GM03348 (cell line): ENCODE measurements at regions not wholly inside any gene's neighbourhood (a gene's known extent, or its start where the extent isn't known, plus 50 kb on each side); places are given as distances from the start of the nearest gene placed in this dataset.

Experiments
- DNase-seq: peaks from one replicate; pipeline ENCODE4 v3.0.0; 2012; ENCODE audit warnings: low spot score

DNA sequence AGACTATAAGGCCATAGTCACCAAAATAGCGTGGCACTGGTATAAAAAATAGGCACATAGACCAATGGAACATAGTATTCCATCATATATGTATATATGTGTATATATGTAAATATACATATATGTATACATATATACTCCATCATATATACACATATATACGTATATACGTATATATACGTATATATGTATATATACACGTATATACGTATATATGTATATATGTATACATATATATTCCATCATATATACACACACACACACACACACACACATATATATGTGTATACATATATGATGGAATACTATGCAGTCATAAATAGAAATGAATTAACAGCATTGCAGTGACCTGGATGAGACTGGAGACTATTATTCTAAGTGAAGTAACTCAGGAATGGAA lies 204.6 kb downstream of the LTN1 start:
- DNase-seq = no peak

DNA sequence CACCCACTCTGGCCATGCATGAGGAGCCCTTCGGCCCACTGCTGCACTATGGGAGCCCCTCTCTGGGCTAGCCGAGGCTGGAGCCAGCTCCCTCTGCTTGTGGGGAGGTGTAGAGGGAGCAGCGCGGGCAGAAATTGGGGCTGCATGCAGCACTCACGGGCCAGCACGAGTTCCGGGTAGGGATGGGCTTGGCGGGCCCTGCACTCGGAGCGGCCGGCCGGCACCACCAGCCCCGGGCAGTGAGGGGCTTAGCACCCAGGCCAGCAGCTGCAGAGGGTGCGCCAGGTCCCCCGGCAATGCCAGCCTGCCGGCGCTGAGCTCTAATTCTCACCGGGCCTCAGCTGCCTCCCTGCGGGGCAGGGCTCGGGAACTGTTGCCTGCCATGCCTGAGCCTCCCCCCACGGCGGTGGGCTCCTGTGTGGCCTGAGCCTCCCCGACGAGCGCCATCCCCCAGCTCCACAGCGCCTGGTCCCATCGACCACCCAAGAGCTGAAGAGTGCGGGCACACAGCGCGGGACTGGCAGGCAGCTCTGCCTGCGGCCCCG lies 209.0 kb downstream of the LTN1 start:
- DNase-seq = no peak

DNA sequence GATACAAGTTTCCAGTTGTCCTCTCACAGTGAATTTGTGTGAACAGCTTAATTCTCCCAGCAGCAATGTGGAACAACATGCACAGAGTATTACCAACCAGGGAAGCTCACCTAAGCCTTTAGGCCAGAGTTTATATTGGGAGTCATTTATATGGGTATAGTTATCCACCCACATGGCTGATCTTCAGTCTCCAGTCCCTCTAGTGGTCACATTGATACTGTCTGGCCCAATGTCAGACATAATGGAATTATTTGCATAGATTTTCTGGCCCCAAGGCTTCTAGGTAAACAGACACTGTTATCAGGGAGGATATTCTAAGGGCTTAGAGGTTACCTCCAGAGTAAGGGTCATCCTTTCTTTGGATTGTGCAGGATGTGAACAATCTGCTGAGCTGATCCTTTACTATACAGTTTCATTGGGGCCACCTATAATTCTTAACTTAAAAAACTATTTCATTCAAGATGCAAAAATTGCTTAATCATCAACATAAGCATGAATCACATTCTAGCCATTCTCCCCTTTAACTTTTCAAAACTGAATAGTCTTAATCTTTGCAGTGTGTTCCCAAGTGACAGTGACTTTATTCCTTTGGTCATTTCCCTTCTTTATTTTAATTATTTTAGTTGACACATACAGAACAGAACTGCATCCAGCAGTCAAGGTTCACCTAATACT lies 210.9 kb downstream of the LTN1 start:
- peak; percentile 23 for DNase-seq

DNA sequence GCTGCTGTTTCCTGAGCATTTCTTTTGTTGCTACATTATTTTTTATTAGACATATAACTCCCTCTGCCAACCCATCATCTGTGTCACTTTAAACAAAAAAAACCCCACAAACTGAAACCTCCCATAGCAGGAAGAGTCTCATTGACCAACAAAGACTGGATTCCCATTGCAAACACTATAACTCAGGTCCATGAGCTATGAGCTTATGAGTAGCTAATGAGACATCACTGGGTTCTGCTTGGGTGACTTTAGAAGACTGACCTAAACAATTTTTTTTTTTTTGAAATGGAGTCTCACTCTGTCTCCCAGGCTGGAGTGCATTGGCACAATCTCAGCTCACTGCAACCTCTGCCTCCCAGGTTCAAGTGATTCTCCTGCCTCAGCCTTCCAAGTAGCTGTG lies 212.8 kb downstream of the LTN1 start:
- DNase-seq = no peak

DNA sequence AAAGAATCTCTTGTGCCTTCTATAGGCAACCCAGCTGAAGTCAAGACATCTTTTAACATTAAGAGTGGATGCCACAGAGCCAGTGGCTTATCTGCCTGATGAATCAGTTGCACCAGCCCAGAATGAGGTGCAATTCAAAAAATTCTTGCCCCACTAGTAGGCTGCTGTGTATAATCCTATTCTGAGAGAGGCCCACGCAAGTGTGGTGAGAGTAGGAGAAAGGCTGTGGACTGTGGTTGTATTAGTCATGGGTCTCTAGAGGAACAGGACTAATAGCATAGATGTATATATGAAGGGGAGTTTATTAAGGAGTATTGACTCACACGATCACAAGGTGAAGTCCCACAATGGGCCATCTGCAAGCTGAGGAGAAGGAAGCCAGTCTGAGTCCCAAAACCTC lies 216.4 kb downstream of the LTN1 start:
- peak; percentile 43 for DNase-seq

DNA sequence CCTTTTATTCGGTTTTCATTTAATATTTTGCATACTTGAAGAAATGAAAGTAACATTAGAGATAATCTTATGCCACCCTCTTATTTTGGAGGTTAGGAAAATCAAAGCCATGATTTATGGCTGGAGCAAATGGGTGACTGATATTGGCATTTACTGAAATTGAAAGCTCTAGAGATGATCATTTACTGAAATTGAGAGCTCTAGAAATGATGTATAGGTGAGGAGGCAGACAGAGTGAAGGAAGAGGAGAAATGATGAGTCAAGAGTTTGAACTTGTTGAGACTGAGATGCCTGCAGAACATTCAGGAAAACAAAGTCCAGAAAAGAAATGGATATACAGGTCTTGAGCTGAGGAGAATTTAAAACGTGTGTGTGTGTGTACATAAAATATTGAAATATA lies 217.6 kb downstream of the LTN1 start:
- DNase-seq = no peak

DNA sequence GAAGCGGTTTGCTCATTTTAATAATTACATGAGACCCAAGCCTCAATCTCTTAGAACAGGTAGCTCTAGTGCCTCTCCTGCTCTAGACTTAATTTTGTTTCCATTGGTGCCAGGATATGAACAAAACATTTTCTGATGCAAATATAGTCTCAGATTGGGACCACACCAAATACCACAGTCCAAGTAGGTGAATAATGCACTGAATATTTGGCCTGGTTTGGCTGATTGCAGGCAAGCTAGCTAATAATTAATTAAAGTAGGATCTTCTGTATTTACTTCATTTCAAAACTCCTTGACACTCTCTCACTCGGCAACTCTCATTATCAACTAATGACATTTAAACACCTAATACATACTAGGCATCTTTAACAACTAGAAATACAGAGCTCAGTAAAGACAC lies 219.6 kb downstream of the LTN1 start:
- DNase-seq = no peak

DNA sequence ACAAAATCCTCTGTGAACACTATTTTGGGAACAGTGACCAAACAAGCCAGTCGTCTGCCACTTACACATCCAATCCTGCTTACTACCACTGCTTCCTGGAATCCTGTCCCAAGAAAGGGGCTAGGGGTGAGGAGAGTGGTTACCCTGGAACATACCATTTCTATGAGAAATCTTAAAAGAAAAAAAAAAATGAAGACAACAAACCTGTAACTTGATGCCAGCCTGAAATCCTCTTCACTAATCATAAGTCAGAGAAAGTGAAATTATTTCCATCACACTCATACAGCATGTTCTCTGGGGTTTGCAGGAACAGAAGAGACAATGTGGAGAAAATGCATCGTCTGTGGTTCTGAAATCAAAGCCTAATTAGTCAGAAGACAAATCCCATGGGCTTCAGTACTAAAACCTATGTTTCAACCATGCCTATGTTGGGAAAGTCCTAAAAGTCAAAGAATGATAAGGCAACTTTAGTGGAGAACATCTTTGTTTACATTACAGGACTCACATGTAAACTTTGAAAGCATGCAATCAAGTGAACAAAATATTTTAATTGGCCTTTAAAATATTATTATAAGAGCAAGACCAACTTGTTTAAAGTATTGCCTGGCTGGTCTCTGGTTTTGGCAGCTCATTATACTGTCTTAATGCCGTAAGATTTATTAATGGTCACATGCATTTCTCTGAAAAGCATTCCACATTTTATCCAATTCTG lies 220.7 kb downstream of the LTN1 start:
- DNase-seq = peak; percentile 54

DNA sequence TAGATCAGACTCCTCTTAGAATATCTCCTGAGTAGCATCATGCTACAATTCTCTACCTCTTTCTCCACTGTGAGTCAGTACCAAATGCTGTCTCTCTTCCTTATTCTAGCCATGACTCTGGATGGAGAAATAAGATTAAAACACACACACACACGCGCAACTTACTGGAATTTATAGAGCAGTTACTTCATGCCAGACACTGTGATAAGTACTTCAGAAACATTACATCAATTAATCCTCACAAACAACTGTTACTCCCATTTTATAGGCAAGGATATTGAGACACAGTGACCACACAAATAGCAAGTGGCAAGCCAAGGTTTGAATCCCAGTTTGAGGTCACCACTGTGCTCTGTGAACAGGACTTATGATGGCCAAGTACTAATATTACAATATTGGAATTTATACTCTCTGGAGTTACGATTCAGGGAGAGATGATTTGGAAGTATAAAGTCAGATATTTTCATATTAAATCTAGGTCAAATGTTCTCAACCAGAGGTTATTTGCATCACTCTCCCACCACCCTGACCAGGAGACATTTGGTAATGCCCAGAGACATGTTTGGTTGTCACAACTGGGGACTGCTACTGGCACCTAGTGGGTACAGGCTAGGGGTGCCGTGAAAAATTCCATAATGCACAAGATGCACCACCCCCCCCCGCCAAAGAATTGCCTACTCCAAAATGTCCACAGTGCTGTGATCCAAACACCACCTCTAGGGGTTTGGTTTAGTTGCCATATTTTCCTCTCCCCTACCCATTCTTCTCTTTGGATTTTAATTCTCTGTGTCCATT lies 221.6 kb downstream of the LTN1 start:
- DNase-seq = no peak

DNA sequence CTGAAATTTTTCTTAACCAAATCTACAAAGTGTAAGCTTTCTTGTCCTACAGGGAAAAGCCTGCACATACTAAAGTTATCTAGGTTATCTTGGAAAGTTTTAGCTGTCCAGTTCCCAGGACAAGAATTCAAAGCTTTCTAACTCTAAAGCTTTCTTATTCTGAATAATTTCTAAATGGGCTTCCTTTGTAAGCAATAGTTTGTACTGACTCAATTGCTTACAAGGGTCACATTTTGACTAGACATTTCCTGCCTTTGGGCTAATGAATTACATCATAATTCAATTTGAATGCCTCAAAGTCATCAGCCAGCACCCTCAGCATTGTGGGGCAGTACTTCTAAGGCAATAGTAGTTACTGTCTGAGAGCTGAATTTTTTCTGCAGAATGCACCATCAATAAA lies 223.0 kb downstream of the LTN1 start:
- no peak for DNase-seq

DNA sequence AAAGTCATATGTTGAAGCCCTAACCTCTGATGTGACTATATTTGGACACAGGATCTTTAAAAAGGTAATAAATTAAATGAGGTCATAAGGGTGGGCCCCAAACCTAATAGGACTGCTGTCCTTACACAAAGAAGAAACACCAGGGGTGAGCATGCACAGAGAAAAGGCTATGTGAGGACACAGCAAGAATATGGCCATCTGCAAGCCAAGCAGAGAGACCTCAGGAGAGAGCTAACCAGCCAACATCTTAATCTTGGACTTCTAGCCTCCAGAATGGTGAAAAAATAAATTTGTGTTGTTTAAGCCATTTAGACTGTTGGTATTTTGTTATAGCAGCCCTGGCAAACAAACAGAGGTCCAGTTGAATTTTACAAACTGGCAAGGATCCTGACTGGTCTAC lies 223.9 kb downstream of the LTN1 start:
- no peak for DNase-seq

DNA sequence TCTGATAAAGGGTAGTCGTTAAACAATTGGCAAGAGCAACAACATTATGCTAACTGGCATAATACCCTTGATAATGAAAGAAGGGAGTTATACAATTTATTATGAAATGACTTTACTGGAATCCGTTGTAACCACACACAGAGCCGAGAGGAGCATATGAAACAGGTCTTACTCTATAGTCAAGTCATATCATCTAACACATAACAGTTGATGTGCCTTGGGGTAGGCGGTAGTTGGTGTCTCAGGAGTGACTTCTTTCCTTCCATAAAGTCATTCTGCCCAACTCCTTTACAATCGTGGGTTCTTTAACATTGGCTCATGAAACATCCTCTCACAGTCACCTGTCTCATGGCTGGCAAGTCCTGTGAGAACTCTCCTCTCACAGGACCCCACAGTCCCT lies 225.2 kb downstream of the LTN1 start:
- DNase-seq = no peak

DNA sequence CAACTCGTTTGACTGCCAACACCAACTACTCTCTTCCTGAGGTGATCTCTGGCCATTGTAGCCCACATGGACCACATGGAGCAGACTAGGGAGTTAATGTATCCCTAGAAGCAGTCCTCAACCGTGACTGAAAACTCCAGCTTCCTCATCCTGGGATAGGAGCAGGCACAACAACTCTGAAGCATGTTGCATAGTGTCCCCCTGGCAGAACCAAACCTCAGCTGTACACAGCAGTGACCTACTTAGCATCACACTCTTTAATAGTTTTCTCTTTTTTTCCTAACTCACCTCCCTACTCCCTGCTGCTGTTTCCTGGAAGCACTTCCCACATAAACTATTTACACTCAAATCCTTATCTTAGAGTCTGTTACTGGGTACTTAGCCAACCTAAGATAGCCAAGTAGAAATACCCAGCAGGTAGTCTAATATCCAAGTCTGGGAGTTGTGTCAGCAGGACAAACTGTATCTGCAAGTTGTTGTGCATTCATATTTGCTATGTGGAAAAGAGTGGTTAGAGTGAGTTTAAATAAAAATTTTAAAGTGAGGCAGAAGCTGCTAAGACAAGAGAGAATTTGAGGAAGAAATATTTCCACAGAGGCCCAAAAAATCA lies 228.8 kb downstream of the LTN1 start:
- no peak for DNase-seq

DNA sequence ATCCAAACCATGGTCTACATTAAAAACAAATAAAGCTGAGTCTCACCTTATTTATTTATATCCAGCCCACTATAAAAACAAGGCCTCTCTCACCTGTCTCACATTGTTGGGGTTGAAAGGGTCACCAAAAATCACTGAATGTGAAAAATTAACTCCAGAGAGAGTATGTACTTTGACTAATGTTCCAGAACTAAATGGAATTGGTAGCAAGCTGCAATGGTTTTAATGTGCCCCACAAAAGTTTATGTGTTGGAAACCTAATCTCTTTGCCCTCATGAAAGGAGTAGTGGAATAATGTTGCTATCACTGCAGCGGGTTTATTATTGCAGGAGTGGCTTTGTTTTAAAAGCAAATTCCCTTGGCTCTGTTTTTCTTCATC lies 230.3 kb downstream of the LTN1 start:
- DNase-seq = no peak

DNA sequence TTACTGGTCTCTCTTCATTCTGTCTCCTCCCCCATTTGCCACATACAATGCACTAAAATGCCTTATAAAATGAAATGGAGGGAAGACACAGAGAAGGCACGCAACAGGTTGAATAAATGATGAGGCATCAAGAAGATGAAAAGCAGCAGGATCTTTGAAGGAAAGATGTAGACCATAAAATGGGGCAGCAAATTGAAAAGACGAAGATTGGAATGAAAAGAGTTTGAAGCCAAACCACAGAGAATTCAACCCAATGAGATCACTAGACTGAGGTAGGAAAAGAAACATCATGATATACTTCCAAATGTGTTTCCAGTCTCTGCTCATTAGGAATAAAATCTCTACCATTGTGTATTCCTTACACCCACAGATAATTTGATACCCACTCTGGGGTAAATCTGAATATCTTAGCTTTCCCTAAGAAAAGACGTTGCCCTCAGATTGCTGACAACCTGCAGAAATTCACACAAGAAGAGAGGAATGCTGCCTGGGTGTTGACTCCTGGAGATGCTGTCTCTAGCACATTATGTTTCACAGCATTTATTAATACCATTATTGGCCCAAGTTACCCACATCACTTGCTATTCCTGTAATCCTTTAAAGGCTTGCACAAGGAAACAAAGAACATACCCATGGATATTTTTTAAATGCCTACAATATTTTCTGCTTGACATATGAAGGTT lies 230.9 kb downstream of the LTN1 start:
- peak; percentile 41 for DNase-seq

DNA sequence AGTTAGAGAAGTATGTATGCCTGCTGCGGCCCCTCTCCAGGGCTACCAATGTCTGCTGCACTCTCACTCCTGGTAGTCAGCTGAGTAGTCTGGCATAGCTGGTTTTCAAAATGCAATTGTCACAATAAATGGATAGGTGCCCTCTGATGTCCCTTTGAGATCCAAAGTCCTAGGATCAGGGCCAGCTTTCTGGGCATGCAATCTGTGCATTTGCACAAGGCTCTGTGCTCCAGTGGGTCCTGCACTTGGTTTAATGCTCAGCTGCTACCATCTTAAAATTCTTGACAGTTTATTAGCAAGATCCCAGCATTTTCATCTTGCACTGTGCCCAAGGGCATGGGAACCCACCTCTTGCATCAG lies 233.8 kb downstream of the LTN1 start:
- no peak for DNase-seq

DNA sequence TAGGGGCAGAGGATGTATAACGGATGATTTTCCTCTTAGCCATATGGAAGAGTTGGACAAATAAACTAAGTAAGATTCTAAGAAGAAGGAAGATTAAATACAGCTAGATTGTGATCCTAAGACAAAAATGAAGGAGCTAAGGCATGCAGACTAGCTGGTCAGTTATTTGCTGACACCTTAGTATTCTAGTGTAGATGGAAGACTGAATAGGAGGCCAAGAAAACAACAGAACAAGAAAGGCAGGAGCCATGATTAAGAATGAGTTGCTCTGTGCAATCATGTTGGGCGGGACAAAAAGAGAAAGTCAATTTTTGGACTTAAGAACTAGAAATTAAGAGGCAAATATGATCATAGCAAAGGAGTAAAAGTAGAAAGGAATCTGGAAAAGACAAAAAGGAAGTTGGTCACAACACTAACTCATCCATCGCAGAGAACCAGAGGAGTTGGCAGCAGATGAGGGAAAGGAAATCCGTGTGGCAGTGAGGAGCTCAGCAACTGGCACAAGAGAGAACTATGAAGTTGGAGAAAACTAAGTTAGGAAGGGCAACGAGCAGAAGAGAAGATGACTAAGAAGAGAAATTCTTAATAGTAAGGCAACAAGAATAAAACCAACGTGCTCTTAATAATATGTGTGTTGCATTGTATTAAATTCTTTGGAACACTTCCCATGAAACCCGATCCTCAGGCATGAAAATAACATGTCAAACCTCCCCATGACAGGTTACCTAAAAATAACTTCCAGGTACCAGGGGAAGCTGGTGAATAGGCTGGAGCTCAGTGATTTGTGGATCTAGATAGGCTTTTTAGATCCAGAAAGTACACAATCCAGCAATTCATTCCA lies 234.4 kb downstream of the LTN1 start:
- DNase-seq = no peak

DNA sequence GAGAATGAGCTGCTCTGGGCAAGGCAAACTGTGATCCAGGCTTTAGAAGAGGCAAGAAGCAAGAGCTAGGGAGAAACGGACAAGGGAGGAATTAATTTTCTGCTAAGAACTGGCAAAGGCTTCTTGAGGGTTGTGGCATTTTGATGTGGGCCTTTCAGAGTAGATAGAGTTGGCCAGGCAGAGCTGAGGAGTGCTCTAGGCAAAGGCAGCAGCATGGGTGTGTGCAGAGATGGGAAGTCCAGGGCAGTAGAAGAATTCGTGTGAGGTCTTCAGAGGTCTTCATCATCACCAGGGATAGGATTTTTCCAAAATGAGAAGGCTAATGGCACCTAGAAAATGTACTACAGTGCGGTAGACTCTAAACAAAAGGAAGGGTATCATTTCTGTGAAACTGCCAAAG lies 237.8 kb downstream of the LTN1 start:
- no peak for DNase-seq

DNA sequence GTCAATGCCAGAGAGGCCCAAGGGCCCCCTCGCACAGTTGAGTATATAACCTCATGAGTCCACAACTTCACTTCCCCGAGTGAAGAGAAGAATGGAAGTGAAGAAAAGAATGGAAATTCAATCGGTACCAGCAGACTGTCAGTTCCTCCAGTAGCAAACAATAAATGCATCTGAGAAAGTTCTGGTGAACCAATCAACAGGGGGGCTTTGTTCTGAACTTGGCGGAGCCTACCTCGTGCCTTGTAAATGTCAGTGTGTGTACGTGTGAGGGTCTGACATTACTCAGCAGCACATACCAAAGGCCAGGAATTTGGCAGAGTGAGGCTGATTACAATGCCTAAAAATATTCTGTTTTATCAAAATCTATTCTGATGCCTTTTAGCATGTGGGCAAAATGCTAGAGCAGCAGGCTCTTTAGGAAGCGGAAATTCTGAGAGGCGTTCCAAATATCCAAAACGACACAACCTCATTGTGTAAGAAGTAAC lies 238.5 kb downstream of the LTN1 start:
- DNase-seq = peak; percentile 35

DNA sequence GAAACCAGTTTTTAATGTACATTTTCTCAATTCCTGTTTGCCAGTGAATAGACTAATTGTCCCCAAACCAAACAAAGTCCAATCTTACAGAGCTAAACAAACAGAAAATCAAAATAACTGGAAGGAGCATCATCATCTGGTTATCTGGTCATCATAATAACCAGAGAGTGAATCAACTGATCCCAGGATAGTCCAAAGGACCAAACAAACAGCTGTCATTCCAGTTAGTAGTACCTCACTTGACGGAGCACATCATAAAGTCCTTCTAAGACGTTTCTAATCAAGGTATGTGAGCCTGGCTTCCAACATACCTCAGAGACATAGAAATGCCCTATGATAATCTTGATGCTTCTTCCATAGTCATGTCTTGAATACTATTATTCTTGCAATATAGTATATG lies 240.5 kb downstream of the LTN1 start:
- DNase-seq = no peak

DNA sequence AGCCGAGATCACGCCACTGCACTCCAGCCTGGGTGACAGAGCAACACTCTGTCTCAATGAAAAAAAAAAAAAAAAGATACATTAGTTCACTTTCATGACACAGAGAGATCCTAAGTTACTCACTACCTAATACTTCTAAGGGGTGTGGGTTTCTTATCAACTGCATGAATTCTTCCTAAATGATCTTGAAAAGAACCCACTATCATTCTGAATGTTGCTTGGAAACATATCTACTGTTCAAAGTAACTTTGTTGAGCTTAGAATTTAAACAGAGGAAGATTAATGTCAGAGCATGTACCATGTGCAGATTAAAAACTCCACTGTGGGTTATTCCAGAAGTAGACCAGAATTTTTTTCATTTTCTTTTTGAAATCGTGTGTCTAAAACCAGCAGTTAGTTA lies 241.5 kb downstream of the LTN1 start:
- DNase-seq = no peak
